Lower leg skin (tissue), 3 donors: ENCODE measurements at regions not wholly inside any gene's neighbourhood (a gene's known extent, or its start where the extent isn't known, plus 50 kb on each side); places are given as distances from the start of the nearest gene placed in this dataset.

Experiments
- POLR2A ChIP-seq, 2 donors: fragments of 450-650 bp; IDR thresholded peaks; one replicate each; pipeline ENCODE4 v1.6.1; 2016 to 2017; ENCODE audit warnings: antibody characterized with exemption in 2 of 2, mild to moderate bottlenecking in 1 of 2, moderate library complexity in 1 of 2
- TF ChIP-seq, protein P1 (sequence below), 3 donors: fragments of 450-650 bp; IDR thresholded peaks; one replicate each; pipeline ENCODE4 v1.5.1; 2016; ENCODE audit warnings: antibody characterized with exemption in 3 of 3, mild to moderate bottlenecking in 3 of 3, moderate library complexity in 2 of 3

DNA sequence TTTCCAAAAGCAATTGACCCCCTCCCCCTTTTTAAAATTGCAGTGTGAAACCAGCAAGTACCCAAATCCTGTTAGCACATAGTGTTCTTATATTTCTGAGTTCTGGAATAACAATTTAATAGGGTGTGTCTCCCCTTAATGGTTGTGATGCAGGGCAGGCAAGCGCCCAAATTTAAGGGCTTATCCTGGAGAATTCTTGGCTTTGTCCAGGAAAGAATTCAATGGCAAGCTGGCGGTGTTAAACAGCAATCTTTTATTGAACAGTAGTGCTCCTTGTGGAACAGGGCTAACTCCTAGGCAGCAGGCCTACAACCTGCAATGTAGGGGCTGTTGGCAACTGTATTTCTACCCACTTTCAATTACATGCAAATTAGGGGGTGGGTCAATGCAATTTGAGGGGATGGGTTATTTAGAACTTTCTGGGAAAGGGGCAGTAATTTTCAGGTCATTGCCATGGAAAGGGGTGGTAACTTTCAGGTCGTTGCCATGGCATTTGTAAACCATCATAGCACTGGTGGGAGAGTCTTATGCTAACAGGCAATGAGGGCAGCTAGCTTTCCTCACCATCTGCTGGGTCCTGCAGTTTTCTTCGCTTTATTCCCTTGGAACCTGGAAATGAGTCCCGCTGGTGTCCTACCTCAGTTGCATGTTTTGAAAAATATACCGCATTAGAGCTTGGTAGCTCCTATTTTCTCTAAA is 149.0 kb upstream of the KCTD1 start:
- TF ChIP-seq POLR2A (IDR thresholded peaks at IDR 0.05): no peak
- TF ChIP-seq, protein P1, sequence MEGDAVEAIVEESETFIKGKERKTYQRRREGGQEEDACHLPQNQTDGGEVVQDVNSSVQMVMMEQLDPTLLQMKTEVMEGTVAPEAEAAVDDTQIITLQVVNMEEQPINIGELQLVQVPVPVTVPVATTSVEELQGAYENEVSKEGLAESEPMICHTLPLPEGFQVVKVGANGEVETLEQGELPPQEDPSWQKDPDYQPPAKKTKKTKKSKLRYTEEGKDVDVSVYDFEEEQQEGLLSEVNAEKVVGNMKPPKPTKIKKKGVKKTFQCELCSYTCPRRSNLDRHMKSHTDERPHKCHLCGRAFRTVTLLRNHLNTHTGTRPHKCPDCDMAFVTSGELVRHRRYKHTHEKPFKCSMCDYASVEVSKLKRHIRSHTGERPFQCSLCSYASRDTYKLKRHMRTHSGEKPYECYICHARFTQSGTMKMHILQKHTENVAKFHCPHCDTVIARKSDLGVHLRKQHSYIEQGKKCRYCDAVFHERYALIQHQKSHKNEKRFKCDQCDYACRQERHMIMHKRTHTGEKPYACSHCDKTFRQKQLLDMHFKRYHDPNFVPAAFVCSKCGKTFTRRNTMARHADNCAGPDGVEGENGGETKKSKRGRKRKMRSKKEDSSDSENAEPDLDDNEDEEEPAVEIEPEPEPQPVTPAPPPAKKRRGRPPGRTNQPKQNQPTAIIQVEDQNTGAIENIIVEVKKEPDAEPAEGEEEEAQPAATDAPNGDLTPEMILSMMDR (IDR thresholded peaks at IDR 0.05): no peak
